ENCODE measurements at regions not wholly inside any gene's neighbourhood (a gene's known extent, or its start where the extent isn't known, plus 50 kb on each side); places are given as distances from the start of the nearest gene placed in this dataset.
"Not testable (repeated sequence)": the region's sequence is repeated elsewhere in the genome, so short reads cannot be mapped to it uniquely, and the experiment has no call there.

DNA sequence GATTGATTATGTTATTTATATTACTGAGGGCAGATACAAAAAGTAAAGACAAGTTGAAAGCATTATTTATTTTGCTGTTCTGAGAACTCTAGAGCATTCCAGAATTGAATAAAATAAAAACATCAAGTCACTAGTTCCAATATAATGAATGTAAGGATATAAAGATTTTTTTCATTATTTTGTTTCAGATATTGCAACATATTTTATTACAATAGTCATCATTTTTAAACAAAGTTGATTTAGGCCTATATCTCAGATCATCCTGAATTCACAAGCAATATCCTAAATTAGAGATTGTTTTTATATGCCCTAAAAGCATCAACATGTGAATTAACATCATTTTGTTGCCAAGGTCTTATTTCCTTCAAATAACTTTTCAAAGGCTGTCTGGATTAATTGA lies 535.6 kb upstream of the KCND2 start:
- DNase-seq (ENCODE audit: low read depth, low spot score) (no peak), FAIRE-seq (no peak)
- Histone ChIP-seq H3K4me2 (ENCODE audit: control insufficient read depth, extremely low read depth, insufficient read depth, low read depth, low read length) (no peak overlapping the region), H3K79me2 (ENCODE audit: control insufficient read depth, insufficient read depth, low read length) (no peaks in the 10 kb centered on the region), H2AFZ (ENCODE audit: control insufficient read depth, low read length) (no peak overlapping the region), H4K20me1 (ENCODE audit: control insufficient read depth, extremely low read depth, insufficient read depth, low read length) (no peaks in the 10 kb centered on the region), H3K9ac (ENCODE audit: control insufficient read depth, extremely low read depth, insufficient read depth, low read length) (no peak overlapping the region), H3K36me3 (ENCODE audit: control insufficient read depth in 2 of 2, extremely low read depth in 1 of 2, insufficient read depth in 2 of 2, low read length in 2 of 2) (no peaks in the 10 kb centered on the region), H3K27ac (ENCODE audit: control insufficient read depth, insufficient read depth, low read length) (no peak overlapping the region), H3K27me3 (ENCODE audit: control insufficient read depth, extremely low read depth, insufficient read depth, low read length) (no peaks in the 10 kb centered on the region), H3K9me3 (ENCODE audit: control insufficient read depth, low read depth, low read length) (no peaks in the 10 kb centered on the region), H3K4me1 (ENCODE audit: control insufficient read depth, extremely low read depth, insufficient read depth, low read length) (peaks cover 11% of the 10 kb centered on the region), H3K4me3 (ENCODE audit: control insufficient read depth in 2 of 3, extremely low read depth in 1 of 3, insufficient read depth in 2 of 3, low read depth in 1 of 3, low read length in 3 of 3) (no peak overlapping the region), H3K9me1 (ENCODE audit: control insufficient read depth, extremely low read depth, insufficient read depth, low read length) (no peaks in the 10 kb centered on the region)
- TF ChIP-seq CTCF (optimal IDR thresholded peaks at IDR 0.05 in 1 of 3, IDR thresholded peaks at IDR 0.05 in 1 of 3, conservative IDR thresholded peaks at IDR 0.05 in 1 of 3; ENCODE audit: extremely low read depth in 1 of 3, insufficient read depth in 2 of 3, low read length in 3 of 3) (no peak), EZH2 (IDR thresholded peaks at IDR 0.05; ENCODE audit: low read length) (no peak)
- dilution Hi-C loops (cut with MboI; ENCODE audit: extremely low pct_ligation_motif_present, low sequenced_read_pairs) = no loop called here

- H2AFZ ChIP-seq (ENCODE audit: control insufficient read depth, low read length); H3K36me3 ChIP-seq (ENCODE audit: control insufficient read depth in 2 of 2, extremely low read depth in 1 of 2, insufficient read depth in 2 of 2, low read length in 2 of 2); H3K79me2 ChIP-seq (ENCODE audit: control insufficient read depth, insufficient read depth, low read length); H3K27ac ChIP-seq (ENCODE audit: control insufficient read depth, insufficient read depth, low read length); H3K4me1 ChIP-seq (ENCODE audit: control insufficient read depth, extremely low read depth, insufficient read depth, low read length); FAIRE-seq; H4K20me1 ChIP-seq (ENCODE audit: control insufficient read depth, extremely low read depth, insufficient read depth, low read length); H3K9me1 ChIP-seq (ENCODE audit: control insufficient read depth, extremely low read depth, insufficient read depth, low read length); H3K27me3 ChIP-seq (ENCODE audit: control insufficient read depth, extremely low read depth, insufficient read depth, low read length); H3K9ac ChIP-seq (ENCODE audit: control insufficient read depth, extremely low read depth, insufficient read depth, low read length); DNase-seq (ENCODE audit: low read depth, low spot score); H3K9me3 ChIP-seq (ENCODE audit: control insufficient read depth, low read depth, low read length); H3K4me3 ChIP-seq (ENCODE audit: control insufficient read depth in 2 of 3, extremely low read depth in 1 of 3, insufficient read depth in 2 of 3, low read depth in 1 of 3, low read length in 3 of 3); dilution Hi-C loops (cut with MboI; ENCODE audit: extremely low pct_ligation_motif_present, low sequenced_read_pairs); H3K4me2 ChIP-seq (ENCODE audit: control insufficient read depth, extremely low read depth, insufficient read depth, low read depth, low read length): not testable (repeated sequence)
Measured at GRCh38 chr7:119745280-119745679, 527.7 kb upstream of the KCND2 start.

DNA sequence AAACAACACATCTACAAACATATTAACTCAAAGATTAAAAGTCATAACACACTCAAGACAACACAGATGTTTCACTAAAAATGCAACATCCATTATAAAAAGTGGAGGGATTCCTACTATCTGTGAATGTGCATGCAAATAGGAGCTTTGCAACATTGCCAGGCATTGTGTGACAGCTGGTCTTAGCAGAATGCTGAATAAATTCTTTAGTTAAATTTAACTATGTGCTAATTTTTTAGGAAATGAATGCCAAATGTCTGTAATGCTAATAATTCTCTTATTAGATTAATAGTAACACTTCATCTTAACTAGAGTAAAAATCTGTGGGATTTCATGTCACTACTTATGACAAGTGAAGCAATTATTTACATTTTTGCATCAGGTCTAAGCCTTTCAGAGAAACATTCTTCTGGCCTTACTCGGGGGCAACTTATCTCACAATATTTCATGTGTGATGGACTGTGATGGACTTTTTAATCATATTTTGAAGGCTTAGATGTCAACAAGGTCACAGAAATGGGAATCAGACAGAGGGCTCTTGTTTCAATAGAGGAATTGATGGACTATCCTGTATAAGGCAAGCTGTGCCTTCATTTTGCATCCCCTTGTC lies 524.6 kb upstream of the KCND2 start:
- H3K27me3 ChIP-seq (ENCODE audit: control insufficient read depth, extremely low read depth, insufficient read depth, low read length) = no peaks in the 10 kb centered on the region
- DNase-seq (ENCODE audit: low read depth, low spot score) (no peak), FAIRE-seq (no peak)
- no peaks in the 10 kb centered on the region for H4K20me1 ChIP-seq (ENCODE audit: control insufficient read depth, extremely low read depth, insufficient read depth, low read length)
- H3K36me3 ChIP-seq (ENCODE audit: control insufficient read depth in 2 of 2, extremely low read depth in 1 of 2, insufficient read depth in 2 of 2, low read length in 2 of 2) = no peaks in the 10 kb centered on the region
- dilution Hi-C loops (cut with MboI; ENCODE audit: extremely low pct_ligation_motif_present, low sequenced_read_pairs) = no loop called here
- H3K4me3 ChIP-seq (ENCODE audit: control insufficient read depth in 2 of 3, extremely low read depth in 1 of 3, insufficient read depth in 2 of 3, low read depth in 1 of 3, low read length in 3 of 3) = no peak overlapping the region
- H3K4me1 ChIP-seq (ENCODE audit: control insufficient read depth, extremely low read depth, insufficient read depth, low read length) = no peaks in the 10 kb centered on the region
- no peak overlapping the region for H3K27ac ChIP-seq (ENCODE audit: control insufficient read depth, insufficient read depth, low read length)
- no peaks in the 10 kb centered on the region for H3K9me1 ChIP-seq (ENCODE audit: control insufficient read depth, extremely low read depth, insufficient read depth, low read length)
- H3K9me3 ChIP-seq (ENCODE audit: control insufficient read depth, low read depth, low read length) = no peaks in the 10 kb centered on the region
- TF ChIP-seq EZH2 (IDR thresholded peaks at IDR 0.05; ENCODE audit: low read length) = no peak
- TF ChIP-seq CTCF (optimal IDR thresholded peaks at IDR 0.05 in 1 of 3, IDR thresholded peaks at IDR 0.05 in 1 of 3, conservative IDR thresholded peaks at IDR 0.05 in 1 of 3; ENCODE audit: extremely low read depth in 1 of 3, insufficient read depth in 2 of 3, low read length in 3 of 3) = no peak
- H3K79me2 ChIP-seq (ENCODE audit: control insufficient read depth, insufficient read depth, low read length) = no peaks in the 10 kb centered on the region
- H3K4me2 ChIP-seq (ENCODE audit: control insufficient read depth, extremely low read depth, insufficient read depth, low read depth, low read length) = no peak overlapping the region
- no peak overlapping the region for H2AFZ ChIP-seq (ENCODE audit: control insufficient read depth, low read length)
- no peak overlapping the region for H3K9ac ChIP-seq (ENCODE audit: control insufficient read depth, extremely low read depth, insufficient read depth, low read length)

Measured in keratinocyte (primary cell).